PC-3 (cell line): ENCODE measurements at regions not wholly inside any gene's neighbourhood (a gene's known extent, or its start where the extent isn't known, plus 50 kb on each side); places are given as distances from the start of the nearest gene placed in this dataset.

ENCODE experiments used
- ATAC-seq: fragments of 200-7000 bp; cut with Tn5 transposase; 2 replicates; pipeline ENCODE4 v1.9.1; 2020; ENCODE audit warnings: mild to moderate bottlenecking, moderate library complexity
- BruUV-seq: library from RNA; stranded (reverse); fragments of 400-500 nt; replicated peaks from 2 replicates; lab custom pipeline; 2021; lab: Mats Ljungman, UMichigan
- CTCF ChIA-PET: fragments of 300-600 bp; sonication (Branson Sonifier 250); formaldehyde crosslinking; loops from one replicate; lab custom pipeline; 2022; ENCODE audit warnings: antibody characterized with exemption; lab: Charles Lee
- POLR2A ChIA-PET: fragments of 300-600 bp; sonication (Branson Sonifier 250); formaldehyde crosslinking; loops from one replicate; lab custom pipeline; 2022; ENCODE audit warnings: antibody characterized with exemption; ENCODE audit not compliant: unreplicated experiment; lab: Charles Lee
- DNase-seq: peaks from one replicate; pipeline ENCODE4 v3.0.0-alpha.2; 2015
- H2AFZ ChIP-seq: fragments of 300-600 bp; sonication (generic); 2 replicates; pipeline ENCODE4 v1.6.0; 2016; ENCODE audit warnings: antibody characterized with exemption, low read length
- H3F3A ChIP-seq: fragments of 300-600 bp; sonication (generic); one replicate; pipeline ENCODE4 v1.6.0; 2017; ENCODE audit warnings: antibody characterized with exemption, low read length, control low read depth, mild to moderate bottlenecking; ENCODE audit not compliant: unreplicated experiment
- H3K27ac ChIP-seq: fragments of 300-600 bp; sonication (generic); 2 replicates; pipeline ENCODE4 v1.5.1; 2016; ENCODE audit warnings: mild to moderate bottlenecking, low read length
- H3K27me3 ChIP-seq: fragments of 300-600 bp; sonication (generic); 2 replicates; pipeline ENCODE4 v1.6.1; 2016; ENCODE audit warnings: low read length, mixed read lengths
- H3K36me3 ChIP-seq: fragments of 300-600 bp; sonication (generic); 2 replicates; pipeline ENCODE4 v1.6.1; 2016; ENCODE audit warnings: low read depth, mixed run types, low read length, mixed read lengths
- H3K4me1 ChIP-seq: fragments of 300-600 bp; sonication (generic); 2 replicates; pipeline ENCODE4 v1.5.1; 2016; ENCODE audit warnings: low read length; ENCODE audit not compliant: insufficient read depth
- H3K4me2 ChIP-seq: fragments of 300-600 bp; sonication (generic); 2 replicates; pipeline ENCODE4 v1.6.0; 2016; ENCODE audit warnings: low read length
- H3K4me3 ChIP-seq: fragments of 300-600 bp; sonication (generic); 2 replicates; pipeline ENCODE4 v1.5.1; 2016; ENCODE audit warnings: mild to moderate bottlenecking, low read length, mixed read lengths
- H3K79me2 ChIP-seq: fragments of 300-600 bp; sonication (generic); 2 replicates; pipeline ENCODE4 v1.6.1; 2017; ENCODE audit warnings: low read length, mixed read lengths
- H3K9ac ChIP-seq: fragments of 300-600 bp; sonication (generic); 2 replicates; pipeline ENCODE4 v1.6.0; 2016; ENCODE audit warnings: mild to moderate bottlenecking, low read length
- H3K9me2 ChIP-seq: fragments of 300-600 bp; sonication (generic); replicated peaks from 2 replicates; pipeline ENCODE4 v1.6.1; 2016; ENCODE audit warnings: mixed run types, low read length, mixed read lengths
- H3K9me3 ChIP-seq: fragments of 300-600 bp; sonication (generic); 2 replicates; pipeline ENCODE4 v1.6.1; 2016; ENCODE audit warnings: low read length, mixed read lengths
- H4K20me1 ChIP-seq: fragments of 300-600 bp; sonication (generic); 2 replicates; pipeline ENCODE4 v1.6.1; 2016; ENCODE audit warnings: low read length, mixed read lengths
- EZH2 ChIP-seq: fragments of 300-600 bp; sonication (generic); IDR thresholded peaks from one replicate; pipeline ENCODE4 v1.6.1; 2017; ENCODE audit warnings: antibody characterized with exemption, mild to moderate bottlenecking, low read length; ENCODE audit not compliant: unreplicated experiment
- EZH2phosphoT487 ChIP-seq: fragments of 300-600 bp; sonication (generic); IDR thresholded peaks from 2 replicates; pipeline ENCODE4 v1.6.1; 2018; ENCODE audit warnings: mild to moderate bottlenecking, antibody characterized with exemption, low read length, borderline replicate concordance
- intact Hi-C: fragments of 100-400 bp; cut with micrococcal nuclease; formaldehyde crosslinking; loops from 2 replicates; pipeline ENCODE4 v1.9.0; 2023
- TF ChIP-seq, protein P1 (sequence below): fragments of 300-600 bp; sonication (generic); conservative IDR thresholded peaks from 2 replicates; pipeline ENCODE4 v1.5.1; 2017; ENCODE audit warnings: antibody characterized with exemption, low read depth, mild to moderate bottlenecking, low read length

DNA sequence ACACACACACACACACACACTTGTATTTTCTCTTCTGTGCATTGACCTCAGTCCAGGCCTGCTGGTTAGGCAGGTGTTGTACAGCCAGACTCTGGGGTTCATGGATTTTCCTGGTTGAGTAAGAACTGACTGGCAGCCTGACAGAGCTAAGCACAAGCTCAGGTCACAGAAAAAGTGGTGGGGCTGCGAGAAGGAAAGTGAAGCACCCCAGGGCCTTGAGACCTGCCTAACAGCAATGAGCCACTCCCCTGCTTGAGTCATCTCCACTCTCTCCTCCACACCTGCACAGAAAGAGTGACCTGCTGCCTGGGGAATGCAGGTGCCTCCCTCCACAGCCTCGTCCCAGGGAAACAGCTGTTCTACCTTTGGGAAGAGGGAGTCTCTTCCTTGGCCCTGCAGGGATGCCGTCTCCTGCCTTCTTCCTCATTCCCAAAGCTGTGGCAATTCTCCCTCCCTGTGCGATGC is 91.4 kb upstream of the LGALSL start:
- H3K9ac ChIP-seq, result peak overlapping the region; percentile 32; the same call in 1 of the 2 replicates
- ATAC-seq, result peak; percentile 44
- POLR2A ChIA-PET, result no interaction called here
- DNase-seq, result peak; percentile 92
- peak overlapping the region; percentile 80 for H3K27ac ChIP-seq
- H2AFZ ChIP-seq, result no peak overlapping the region
- BruUV-seq, result no TSS peak
- intact Hi-C loops, result no loop called here
- H3K4me1 ChIP-seq, result peaks cover 47% of the 10 kb centered on the region
- H3K27me3 ChIP-seq, result no peaks in the 10 kb centered on the region
- peaks cover 5% of the 10 kb centered on the region for H3F3A ChIP-seq
- no peaks in the 10 kb centered on the region for H3K79me2 ChIP-seq
- H3K4me2 ChIP-seq, result peak overlapping the region; percentile 59
- H3K9me3 ChIP-seq, result no peaks in the 10 kb centered on the region
- H4K20me1 ChIP-seq, result no peaks in the 10 kb centered on the region
- CTCF ChIA-PET, result no interaction called here
- TF ChIP-seq EZH2phosphoT487, result no peak
- TF ChIP-seq EZH2, result no peak
- TF ChIP-seq, protein P1, sequence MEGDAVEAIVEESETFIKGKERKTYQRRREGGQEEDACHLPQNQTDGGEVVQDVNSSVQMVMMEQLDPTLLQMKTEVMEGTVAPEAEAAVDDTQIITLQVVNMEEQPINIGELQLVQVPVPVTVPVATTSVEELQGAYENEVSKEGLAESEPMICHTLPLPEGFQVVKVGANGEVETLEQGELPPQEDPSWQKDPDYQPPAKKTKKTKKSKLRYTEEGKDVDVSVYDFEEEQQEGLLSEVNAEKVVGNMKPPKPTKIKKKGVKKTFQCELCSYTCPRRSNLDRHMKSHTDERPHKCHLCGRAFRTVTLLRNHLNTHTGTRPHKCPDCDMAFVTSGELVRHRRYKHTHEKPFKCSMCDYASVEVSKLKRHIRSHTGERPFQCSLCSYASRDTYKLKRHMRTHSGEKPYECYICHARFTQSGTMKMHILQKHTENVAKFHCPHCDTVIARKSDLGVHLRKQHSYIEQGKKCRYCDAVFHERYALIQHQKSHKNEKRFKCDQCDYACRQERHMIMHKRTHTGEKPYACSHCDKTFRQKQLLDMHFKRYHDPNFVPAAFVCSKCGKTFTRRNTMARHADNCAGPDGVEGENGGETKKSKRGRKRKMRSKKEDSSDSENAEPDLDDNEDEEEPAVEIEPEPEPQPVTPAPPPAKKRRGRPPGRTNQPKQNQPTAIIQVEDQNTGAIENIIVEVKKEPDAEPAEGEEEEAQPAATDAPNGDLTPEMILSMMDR, result no peak
- H3K9me2 ChIP-seq, result no peaks in the 10 kb centered on the region
- H3K36me3 ChIP-seq, result no peaks in the 10 kb centered on the region
- no peak overlapping the region for H3K4me3 ChIP-seq

DNA sequence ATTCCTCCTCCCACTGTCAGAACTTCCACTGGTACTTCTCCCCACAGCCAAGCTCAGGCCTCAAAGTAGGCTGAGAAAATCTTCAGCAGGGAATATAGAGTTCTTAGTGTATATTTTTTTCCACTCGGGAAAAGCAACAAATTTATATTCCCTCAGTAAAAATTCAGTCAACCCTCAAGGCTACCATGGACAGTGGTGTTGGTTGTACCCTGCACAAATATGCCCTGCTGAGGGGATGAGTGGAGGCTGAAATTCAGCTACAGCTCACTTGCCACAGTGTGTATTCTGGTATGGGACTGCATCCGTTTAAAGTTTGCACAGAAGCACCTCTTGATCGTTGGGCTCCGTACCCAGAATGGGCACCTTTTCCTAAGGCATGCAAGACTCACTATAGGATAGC is 90.8 kb upstream of the LGALSL start:
- Histone ChIP-seq H3F3A (peaks cover 5% of the 10 kb centered on the region), H3K27me3 (no peaks in the 10 kb centered on the region), H3K4me2 (peak overlapping the region; percentile 54), H3K79me2 (no peaks in the 10 kb centered on the region), H3K36me3 (no peaks in the 10 kb centered on the region), H3K9ac (no peak overlapping the region), H3K27ac (peak overlapping the region; percentile 80), H3K4me1 (peaks cover 47% of the 10 kb centered on the region), H2AFZ (no peak overlapping the region), H3K9me2 (no peaks in the 10 kb centered on the region), H3K9me3 (no peaks in the 10 kb centered on the region), H4K20me1 (no peaks in the 10 kb centered on the region), H3K4me3 (no peak overlapping the region)
- no TSS peak for BruUV-seq
- no peak for DNase-seq
- CTCF ChIA-PET, result no interaction called here
- no peak for TF ChIP-seq EZH2
- TF ChIP-seq, protein P1, result no peak
- TF ChIP-seq EZH2phosphoT487, result no peak
- no peak for ATAC-seq
- intact Hi-C loops, result no loop called here
- POLR2A ChIA-PET, result no interaction called here

DNA sequence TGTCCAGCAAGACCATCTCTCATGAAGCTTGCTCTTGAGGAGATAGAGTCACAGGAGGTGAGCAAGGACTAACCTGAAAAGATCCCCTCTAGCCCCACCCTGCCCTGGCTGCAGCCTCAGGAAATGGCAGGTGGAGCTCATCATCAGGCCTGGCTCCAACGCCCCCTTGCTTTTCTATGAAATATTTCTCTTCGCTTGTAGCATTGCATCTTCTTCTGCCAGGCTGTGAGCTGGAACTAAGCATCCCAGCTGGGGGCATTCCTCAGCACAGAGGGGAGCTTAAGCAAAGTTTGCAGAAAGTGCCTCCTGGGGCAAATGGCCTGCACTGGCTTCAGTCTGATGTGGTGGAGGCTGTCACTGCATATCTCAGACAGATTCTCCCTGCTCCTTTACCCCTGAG is 90.1 kb upstream of the LGALSL start:
- H3K9ac ChIP-seq, result no peak overlapping the region
- DNase-seq, result peak; percentile 2
- no peaks in the 10 kb centered on the region for H3K36me3 ChIP-seq
- H2AFZ ChIP-seq, result no peak overlapping the region
- intact Hi-C loops, result no loop called here
- no TSS peak for BruUV-seq
- no peak for ATAC-seq
- no peaks in the 10 kb centered on the region for H4K20me1 ChIP-seq
- H3K9me3 ChIP-seq, result no peaks in the 10 kb centered on the region
- no peaks in the 10 kb centered on the region for H3K27me3 ChIP-seq
- H3K27ac ChIP-seq, result no peak overlapping the region
- peaks cover 5% of the 10 kb centered on the region for H3F3A ChIP-seq
- no peaks in the 10 kb centered on the region for H3K79me2 ChIP-seq
- H3K4me3 ChIP-seq, result no peak overlapping the region
- no peak overlapping the region for H3K4me2 ChIP-seq
- TF ChIP-seq, protein P1, result no peak
- no peak for TF ChIP-seq EZH2
- TF ChIP-seq EZH2phosphoT487, result no peak
- ChIA-PET CTCF (no interaction called here), POLR2A (no interaction called here)
- H3K9me2 ChIP-seq, result no peaks in the 10 kb centered on the region
- peaks cover 46% of the 10 kb centered on the region for H3K4me1 ChIP-seq
